H7 (cell line): ENCODE measurements at regions not wholly inside any gene's neighbourhood (a gene's known extent, or its start where the extent isn't known, plus 50 kb on each side); places are given as distances from the start of the nearest gene placed in this dataset.

ENCODE experiments used
- DNase-seq: peaks from one replicate; pipeline ENCODE4 v3.0.0; 2012
- H3K27me3 ChIP-seq: 2 replicates; pipeline ENCODE4 v1.6.0; 2011; ENCODE audit warnings: mild to moderate bottlenecking, low read length; ENCODE audit not compliant: control insufficient read depth, insufficient read depth
- H3K36me3 ChIP-seq: replicated peaks from 2 replicates; pipeline ENCODE4 v1.5.1; 2011; ENCODE audit warnings: low read length; ENCODE audit not compliant: control insufficient read depth, insufficient read depth
- H3K4me3 ChIP-seq: 2 replicates; pipeline ENCODE4 v1.5.1; 2011; ENCODE audit warnings: low read depth, mild to moderate bottlenecking, control low read depth, low read length, moderate library complexity; ENCODE audit not compliant: insufficient read depth

- H3K4me3 ChIP-seq: no peak overlapping the region
- H3K36me3 ChIP-seq: no peaks in the 10 kb centered on the region; the same call in 1 of the 2 replicates
- DNase-seq: no peak
- no peaks in the 10 kb centered on the region for H3K27me3 ChIP-seq
These were observed 277.8 kb upstream of the SIX2 start for GRCh38 chr2:45287045-45287444.

GRCh38 chr2:45285771-45286390, 276.6 kb upstream of the SIX2 start:
- Histone ChIP-seq H3K36me3 (no peaks in the 10 kb centered on the region; the same call in 1 of the 2 replicates), H3K27me3 (no peaks in the 10 kb centered on the region), H3K4me3 (no peak overlapping the region)
- no peak for DNase-seq

DNA sequence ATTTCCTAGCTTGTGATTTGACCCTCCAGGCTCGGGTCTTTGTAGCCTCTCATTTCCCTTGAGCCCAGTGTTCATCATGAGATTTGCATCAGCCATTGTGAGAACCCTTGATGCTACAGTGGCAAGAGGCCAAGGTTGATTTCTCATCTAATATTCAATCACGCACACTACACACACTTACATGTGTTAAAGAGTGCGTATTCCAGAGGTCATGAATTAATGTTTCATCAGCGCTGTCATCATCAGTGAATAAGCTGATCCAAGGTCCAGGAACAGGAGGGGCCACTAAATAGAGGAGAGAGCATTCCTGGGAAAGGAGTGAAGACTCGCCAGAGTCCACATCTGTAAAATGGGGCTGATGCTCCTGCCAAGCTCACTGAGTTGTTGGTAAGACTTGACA, 276.1 kb upstream of the SIX2 start:
- no peaks in the 10 kb centered on the region for H3K27me3 ChIP-seq
- H3K36me3 ChIP-seq: no peaks in the 10 kb centered on the region; the same call in 1 of the 2 replicates
- H3K4me3 ChIP-seq: no peak overlapping the region
- no peak for DNase-seq

DNA sequence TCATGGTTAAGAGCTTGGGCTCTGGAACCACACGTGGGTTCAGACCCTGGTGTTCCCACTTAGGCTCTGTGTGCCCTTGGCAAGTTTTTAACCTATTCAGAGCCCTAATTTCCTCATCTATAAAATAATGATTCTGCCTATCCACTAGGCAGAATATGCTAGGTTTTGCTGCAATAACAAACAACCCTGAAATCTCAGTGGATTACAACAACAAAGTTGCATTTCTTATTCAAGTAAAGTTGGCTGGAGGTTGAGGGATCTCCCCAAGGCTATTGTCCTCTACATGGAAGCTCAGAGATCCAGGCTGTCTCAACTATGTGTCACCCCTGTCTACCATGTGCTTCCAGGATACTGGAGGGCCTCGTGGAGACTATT, 275.4 kb upstream of the SIX2 start:
- H3K27me3 ChIP-seq: no peaks in the 10 kb centered on the region
- no peaks in the 10 kb centered on the region for H3K36me3 ChIP-seq
- no peak overlapping the region for H3K4me3 ChIP-seq
- DNase-seq: no peak

DNA sequence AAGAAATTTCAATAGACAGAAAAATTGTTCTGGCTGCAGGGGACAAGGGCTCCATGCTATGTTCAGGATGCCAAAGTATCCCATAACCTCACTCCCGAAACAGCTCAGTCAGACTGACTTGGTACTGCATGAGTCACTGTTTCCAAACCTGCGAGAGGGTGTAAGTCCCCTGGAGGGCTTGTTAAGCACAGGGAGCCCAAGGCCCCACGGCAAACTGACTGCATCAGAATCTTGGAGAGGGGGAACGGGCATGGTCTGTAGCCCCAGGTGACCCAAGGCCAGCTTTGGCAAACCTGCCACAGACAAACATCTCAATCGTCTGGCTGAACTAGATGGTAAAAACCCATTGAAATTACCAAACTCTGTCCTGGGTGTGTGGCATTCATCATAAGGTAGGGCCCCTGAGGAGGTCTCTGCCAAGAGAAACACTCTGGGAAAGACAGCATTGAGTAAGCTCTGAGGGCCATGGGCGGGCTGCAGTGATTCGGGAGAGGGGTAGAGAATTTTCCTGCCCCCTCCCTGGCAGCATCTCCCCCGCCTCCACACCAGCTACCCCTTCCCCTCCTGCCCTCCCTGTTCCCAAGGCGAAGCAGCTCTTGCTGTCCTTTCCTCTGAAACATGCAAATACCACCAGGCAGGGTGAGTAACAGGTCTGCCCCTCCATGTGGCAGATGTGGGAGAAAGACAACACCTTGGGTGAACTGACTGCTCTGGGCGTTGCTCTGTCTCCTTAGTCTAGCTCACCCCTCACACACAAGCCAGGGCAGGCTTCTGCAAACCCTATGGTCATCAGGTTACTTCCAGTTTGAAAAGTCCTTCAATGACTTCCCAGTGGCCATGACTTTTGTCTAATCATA, 274.7 kb upstream of the SIX2 start:
- Histone ChIP-seq H3K36me3 (no peaks in the 10 kb centered on the region), H3K4me3 (no peak overlapping the region), H3K27me3 (no peaks in the 10 kb centered on the region)
- no peak for DNase-seq

DNA sequence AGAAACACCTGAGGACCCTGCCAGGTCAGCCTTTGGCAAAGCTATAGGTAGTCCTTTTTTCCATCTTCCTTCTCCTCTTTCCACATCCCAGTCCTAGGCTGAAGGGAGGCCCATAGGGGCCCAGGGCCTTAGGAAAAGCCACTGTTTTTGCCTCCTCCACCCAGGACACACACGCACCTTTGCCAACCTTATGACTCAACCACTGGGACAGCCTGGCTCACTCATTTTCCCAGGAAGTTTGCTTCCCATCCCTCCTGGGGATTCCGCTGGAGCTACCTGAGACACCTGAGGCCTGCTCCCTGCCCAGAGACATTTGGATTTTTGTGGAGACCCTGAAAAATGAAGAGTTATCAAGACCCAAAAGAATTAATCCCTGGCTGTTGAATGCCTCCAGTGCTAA, 273.4 kb upstream of the SIX2 start:
- Histone ChIP-seq H3K4me3 (no peak overlapping the region), H3K36me3 (no peaks in the 10 kb centered on the region), H3K27me3 (no peaks in the 10 kb centered on the region)
- no peak for DNase-seq

DNA sequence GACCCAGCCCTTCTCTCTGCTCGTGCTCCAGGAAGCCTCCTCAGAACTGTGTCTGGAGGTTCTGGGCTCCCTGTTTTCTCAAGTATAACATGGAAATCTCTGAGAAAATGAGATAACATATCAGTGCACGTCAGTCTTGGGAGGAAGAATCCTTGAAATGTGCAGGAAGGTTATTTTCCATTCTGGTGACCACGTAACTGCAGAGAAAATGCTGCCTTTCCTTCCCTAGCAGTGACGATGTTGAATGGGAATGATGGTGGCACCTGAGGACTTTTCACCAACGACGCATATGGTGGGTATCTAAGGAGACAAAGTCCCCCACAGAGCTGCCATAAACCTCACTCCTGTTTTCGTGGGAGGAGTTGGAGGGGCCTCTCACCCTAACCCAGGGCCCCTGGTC, 272.1 kb upstream of the SIX2 start:
- H3K36me3 ChIP-seq: no peaks in the 10 kb centered on the region
- H3K27me3 ChIP-seq: no peaks in the 10 kb centered on the region
- DNase-seq: no peak
- H3K4me3 ChIP-seq: no peak overlapping the region

- no peaks in the 10 kb centered on the region for H3K36me3 ChIP-seq
- DNase-seq: peak; percentile 25
- no peaks in the 10 kb centered on the region for H3K27me3 ChIP-seq
- H3K4me3 ChIP-seq: no peak overlapping the region
These were observed 271.5 kb upstream of the SIX2 start for GRCh38 chr2:45280794-45281193.

GRCh38 chr2:45279356-45279755, 270.1 kb upstream of the SIX2 start:
- H3K36me3 ChIP-seq: no peaks in the 10 kb centered on the region
- DNase-seq: no peak
- H3K4me3 ChIP-seq: no peak overlapping the region
- H3K27me3 ChIP-seq: no peaks in the 10 kb centered on the region

GRCh38 chr2:45278365-45279078, 269.3 kb upstream of the SIX2 start:
- H3K27me3 ChIP-seq: no peaks in the 10 kb centered on the region
- DNase-seq: no peak
- no peak overlapping the region for H3K4me3 ChIP-seq
- no peaks in the 10 kb centered on the region for H3K36me3 ChIP-seq

GRCh38 chr2:45276914-45277313, 267.7 kb upstream of the SIX2 start:
- Histone ChIP-seq H3K27me3 (no peaks in the 10 kb centered on the region), H3K36me3 (no peaks in the 10 kb centered on the region), H3K4me3 (no peak overlapping the region)
- no peak for DNase-seq

DNA sequence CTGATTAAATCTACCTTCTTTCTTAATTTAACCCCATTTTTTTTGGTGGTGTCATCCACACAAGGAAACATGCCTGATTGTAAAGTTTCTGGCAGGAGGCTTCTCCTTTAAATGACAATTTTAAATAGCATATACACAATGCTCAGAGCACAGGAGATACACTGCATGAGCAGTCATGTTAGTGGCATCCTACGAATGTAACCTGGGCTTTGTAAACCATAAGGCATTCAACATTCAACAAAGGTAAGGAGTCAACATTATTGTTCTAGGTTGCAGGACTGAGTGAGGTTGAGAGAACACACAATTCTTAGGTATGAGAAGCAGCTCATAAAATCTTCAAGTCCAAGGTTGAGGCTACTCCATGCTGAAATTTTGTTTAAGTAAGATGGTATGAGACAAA, 266.6 kb upstream of the SIX2 start:
- Histone ChIP-seq H3K36me3 (no peaks in the 10 kb centered on the region), H3K4me3 (no peak overlapping the region), H3K27me3 (no peaks in the 10 kb centered on the region)
- no peak for DNase-seq

DNA sequence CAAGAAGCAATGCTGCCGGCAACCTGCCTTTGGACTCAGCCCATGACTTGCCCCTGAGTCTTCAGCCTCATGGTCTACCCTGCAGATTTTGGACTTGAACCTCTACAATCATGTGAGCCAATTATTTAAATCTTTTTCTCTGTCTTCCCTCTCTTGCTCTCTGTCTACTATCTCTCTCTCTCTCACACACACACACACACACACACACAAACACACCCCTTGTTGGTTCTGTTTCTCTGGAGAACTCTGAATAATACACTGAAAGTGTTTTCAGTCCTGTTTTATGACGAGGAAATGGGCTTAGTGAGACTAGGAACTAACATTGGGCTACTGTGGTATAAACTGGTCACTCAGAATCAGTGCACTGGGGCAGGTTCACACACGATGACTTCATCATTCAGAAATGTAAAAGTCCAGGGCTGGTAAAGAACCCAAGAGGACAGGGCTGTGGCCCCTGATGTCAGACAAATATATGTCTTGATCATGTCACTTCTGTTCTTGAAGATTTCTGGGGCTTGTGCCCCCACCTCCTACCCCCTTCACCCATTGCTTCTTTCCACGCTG, 266.1 kb upstream of the SIX2 start:
- H3K4me3 ChIP-seq: no peak overlapping the region
- no peak for DNase-seq
- H3K27me3 ChIP-seq: no peaks in the 10 kb centered on the region
- no peaks in the 10 kb centered on the region for H3K36me3 ChIP-seq

- Histone ChIP-seq H3K36me3 (no peaks in the 10 kb centered on the region), H3K4me3 (no peak overlapping the region), H3K27me3 (no peaks in the 10 kb centered on the region)
- DNase-seq: peak; percentile 42
These were observed 265.1 kb upstream of the SIX2 start for GRCh38 chr2:45274250-45274926.
